K562 (cell line): ENCODE measurements at regions not wholly inside any gene's neighbourhood (a gene's known extent, or its start where the extent isn't known, plus 50 kb on each side); places are given as distances from the start of the nearest gene placed in this dataset.

ENCODE experiments used
- ATAC-seq: fragments of 200-7000 bp; cut with Tn5 transposase; 3 replicates; pipeline ENCODE4 v1.9.1; 2020; ENCODE audit warnings: moderate library complexity
- BruUV-seq: library from RNA; stranded (reverse); fragments of 400-500 nt; replicated peaks from 2 replicates; lab custom pipeline; 2021; lab: Mats Ljungman, UMichigan
- CTCF ChIA-PET: fragments of 300-600 bp; formaldehyde crosslinking; extraction: SDS; loops from one replicate; lab custom pipeline; 2021; ENCODE audit warnings: low intra/inter-chr PET ratio; lab: Yijun Ruan, JAX
- POLR2A ChIA-PET: fragments of 300-600, 350-650 bp; sonication (Branson Sonifier 250); formaldehyde crosslinking; extraction: SDS; loops from one replicate; lab custom pipeline; 2021; ENCODE audit warnings: antibody characterized with exemption, inconsistent platforms; lab: Yijun Ruan, JAX
- DNase-seq, 4 experiments: peaks; one replicate each; pipeline versions ENCODE4 v3.0.0 to v3.0.0-alpha.2; 2011 to 2018; ENCODE audit warnings: low spot score in 3 of 4, mixed read lengths in 3 of 4; ENCODE audit errors: extremely low read depth in 1 of 4
- FAIRE-seq: peaks from 2 replicates; lab custom pipeline; 2011; peaks lifted over from hg19 to GRCh38; lab: Jason Lieb, UNC
- H2AFZ ChIP-seq: 2 replicates; pipeline ENCODE4 v1.6.0; 2011; ENCODE audit warnings: low read depth, low read length, control low read depth, inconsistent platforms
- H3K27ac ChIP-seq: fragments of 200-600 bp; 3 replicates; pipeline ENCODE4 v1.8.0; 2011; ENCODE audit warnings: low read depth, mild to moderate bottlenecking, control low read depth, inconsistent platforms, low read length, moderate library complexity, mixed read lengths; ENCODE audit errors: extremely low read depth
- H3K27me3 ChIP-seq, 2 experiments: fragments of 300-600 bp in 1 of 2; 2 replicates in 1 of 2; 3 replicates in 1 of 2; pipeline versions ENCODE4 v1.6.0 to v1.8.0; 2011; ENCODE audit warnings: inconsistent platforms in 2 of 2, low read length in 2 of 2, mild to moderate bottlenecking in 1 of 2, mixed read lengths in 1 of 2, moderate library complexity in 1 of 2; ENCODE audit not compliant: control insufficient read depth in 2 of 2, insufficient read depth in 2 of 2
- H3K36me3 ChIP-seq: fragments of 300-600 bp; 3 replicates; pipeline ENCODE4 v1.8.0; 2011; ENCODE audit warnings: mild to moderate bottlenecking, low read length, inconsistent platforms; ENCODE audit not compliant: control insufficient read depth, insufficient read depth
- H3K4me1 ChIP-seq, 2 experiments: fragments of 200-600 bp in 1 of 2; replicated peaks in 1 of 2; 2 replicates in 1 of 2; 3 replicates in 1 of 2; pipeline versions ENCODE4 v1.5.1 to v1.8.0; 2011; ENCODE audit warnings: inconsistent platforms in 2 of 2, low read length in 2 of 2, mild to moderate bottlenecking in 1 of 2, mixed read lengths in 1 of 2, moderate library complexity in 1 of 2; ENCODE audit not compliant: control insufficient read depth in 2 of 2, insufficient read depth in 2 of 2
- H3K4me2 ChIP-seq: 2 replicates; pipeline ENCODE4 v1.6.1; 2011; ENCODE audit warnings: low read length, control low read depth, inconsistent platforms, mixed read lengths; ENCODE audit not compliant: insufficient read depth
- H3K4me3 ChIP-seq: fragments of 200-600 bp; sonication (generic), shearing (Covaris generic); 2 replicates; pipeline ENCODE4 v1.5.1; 2016; ENCODE audit warnings: control low read depth, inconsistent platforms
- H3K79me2 ChIP-seq: fragments of 200-600 bp; 3 replicates; pipeline ENCODE4 v1.8.0; 2011; ENCODE audit warnings: low read length, inconsistent platforms; ENCODE audit not compliant: control insufficient read depth, insufficient read depth
- H3K9ac ChIP-seq, 2 experiments: 2 replicates each; pipeline versions ENCODE4 v1.6.0 to v1.6.1; 2011; ENCODE audit warnings: low read depth in 2 of 2, low read length in 2 of 2, control low read depth in 1 of 2, inconsistent platforms in 1 of 2, mild to moderate bottlenecking in 1 of 2, mixed read lengths in 1 of 2; ENCODE audit not compliant: insufficient read depth in 1 of 2
- H3K9me1 ChIP-seq: one replicate; pipeline ENCODE4 v1.6.0; 2011; ENCODE audit warnings: inconsistent platforms, mild to moderate bottlenecking, low read length, moderate library complexity; ENCODE audit not compliant: control insufficient read depth, insufficient read depth
- H3K9me3 ChIP-seq: replicated peaks from 2 replicates; pipeline ENCODE4 v1.5.1; 2011; ENCODE audit warnings: low read depth, low read length, inconsistent platforms; ENCODE audit not compliant: control insufficient read depth, insufficient read depth
- H4K20me1 ChIP-seq: replicated peaks from 2 replicates; pipeline ENCODE4 v1.6.1; 2011; ENCODE audit warnings: low read length, inconsistent platforms, mixed read lengths; ENCODE audit not compliant: control insufficient read depth, insufficient read depth
- CBFB ChIP-seq: sonication (generic); formaldehyde crosslinking; IDR thresholded peaks from 2 replicates; pipeline ENCODE4 v1.4.0; 2020; ENCODE audit warnings: mild to moderate bottlenecking, missing genetic modification reagents
- CTBP1 ChIP-seq: fragments of 450-650 bp; IDR thresholded peaks from 2 replicates; pipeline ENCODE4 v1.6.1; 2016; ENCODE audit warnings: borderline replicate concordance
- FOXA1 ChIP-seq: fragments of 450-650 bp; IDR thresholded peaks from 2 replicates; pipeline ENCODE4 v1.6.1; 2016; ENCODE audit warnings: mild to moderate bottlenecking, borderline replicate concordance
- FOXK1 ChIP-seq: sonication (generic); formaldehyde crosslinking; IDR thresholded peaks from 2 replicates; pipeline ENCODE4 v1.8.0; 2022; ENCODE audit warnings: missing genetic modification reagents, mild to moderate bottlenecking, borderline replicate concordance
- FUS ChIP-seq: fragments of 200-400 bp; formaldehyde crosslinking; optimal IDR thresholded peaks from 2 replicates; pipeline ENCODE3; 2017; ENCODE audit warnings: low read depth, low read length
- HINFP ChIP-seq: fragments of 450-650 bp; conservative IDR thresholded peaks from 2 replicates; pipeline ENCODE4 v1.6.1; 2016; ENCODE audit warnings: missing genetic modification characterization, low read depth, mild to moderate bottlenecking, control low read depth, missing compliant biosample characterization
- HMG20B ChIP-seq: fragments of 250-450 bp; sonication (Bioruptor Pico); IDR thresholded peaks from 2 replicates; pipeline ENCODE4 v1.5.0; 2021; ENCODE audit warnings: mild to moderate bottlenecking
- MCM2 ChIP-seq: fragments of 450-650 bp; IDR thresholded peaks from 2 replicates; pipeline ENCODE4 v1.6.1; 2017; ENCODE audit warnings: low read depth, mild to moderate bottlenecking
- MNT ChIP-seq, 2 experiments: fragments of 450-650 bp; conservative IDR thresholded peaks; 2 replicates each; pipeline ENCODE4 v1.6.1; 2017; ENCODE audit warnings: mild to moderate bottlenecking in 2 of 2, moderate library complexity in 2 of 2
- NONO ChIP-seq, 2 experiments: fragments of 200-400 bp in 1 of 2; fragments of 450-650 bp in 1 of 2; formaldehyde crosslinking in 1 of 2; IDR thresholded peaks; 2 replicates each; pipeline ENCODE4 v1.6.1; 2017; ENCODE audit warnings: low read depth in 2 of 2, mild to moderate bottlenecking in 2 of 2, moderate library complexity in 2 of 2, low read length in 1 of 2
- PTRF ChIP-seq: fragments of 450-650 bp; IDR thresholded peaks from 2 replicates; pipeline ENCODE4 v1.6.1; 2016; ENCODE audit warnings: mild to moderate bottlenecking, missing genetic modification characterization, missing compliant biosample characterization
- SAFB2 ChIP-seq: fragments of 200-400 bp; formaldehyde crosslinking; IDR thresholded peaks from 2 replicates; pipeline ENCODE4 v1.6.1; 2018; ENCODE audit warnings: borderline replicate concordance, low read length, low read depth, moderate library complexity; ENCODE audit not compliant: severe bottlenecking
- SREBF2 ChIP-seq: sonication (generic); formaldehyde crosslinking; IDR thresholded peaks from 2 replicates; pipeline ENCODE4 v1.4.0; 2020; ENCODE audit warnings: mild to moderate bottlenecking, missing genetic modification reagents
- SUPT5H ChIP-seq: fragments of 450-650 bp; IDR thresholded peaks from 2 replicates; pipeline ENCODE4 v1.6.1; 2016
- TCF7L2 ChIP-seq: fragments of 150-350 bp; IDR thresholded peaks from 2 replicates; pipeline ENCODE4 v1.6.1; 2016; ENCODE audit warnings: low read depth, mild to moderate bottlenecking, low read length, moderate library complexity
- THRAP3 ChIP-seq: fragments of 450-650 bp; IDR thresholded peaks from 2 replicates; pipeline ENCODE4 v1.6.1; 2016; ENCODE audit warnings: mild to moderate bottlenecking, inconsistent platforms, borderline replicate concordance
- U2AF2 ChIP-seq: fragments of 200-400 bp; formaldehyde crosslinking; optimal IDR thresholded peaks from 2 replicates; pipeline ENCODE3; 2017; ENCODE audit warnings: low read depth, mild to moderate bottlenecking, low read length
- ZNF239 ChIP-seq: fragments of 250-450 bp; sonication (Bioruptor Pico); IDR thresholded peaks from 2 replicates; pipeline ENCODE4 v1.4.0; 2020; ENCODE audit warnings: mild to moderate bottlenecking
- ZNF274 ChIP-seq: IDR thresholded peaks from 2 replicates; pipeline ENCODE4 v1.6.1; 2011; ENCODE audit warnings: low read depth, mild to moderate bottlenecking, low read length, moderate library complexity, borderline replicate concordance
- WGBS: fragments of 100-300 bp; shearing (Covaris generic); methylation state at CpG from one replicate; pipeline ENCODE4 v1.1.6; 2016; ENCODE audit warnings: low coverage, mixed read lengths; ENCODE audit not compliant: insufficient coverage; ENCODE audit errors: missing lambda C conversion rate; 5-methylcytosine and 5-hydroxymethylcytosine counted together
- in situ Hi-C: fragments of 300-500 bp; cut with MboI; formaldehyde crosslinking; loops from 4 replicates; pipeline ENCODE4 v1.15.0; 2018; ENCODE audit warnings: inconsistent platforms, mixed read lengths
- intact Hi-C: fragments of 100-400 bp; cut with micrococcal nuclease; formaldehyde crosslinking; loops from 2 replicates; pipeline ENCODE4 v1.14.2; 2022

GRCh38 chr10:83182076-83182475, 957.2 kb upstream of the GHITM start (continued):
- TF ChIP-seq MCM2 (no peak), CTBP1 (no peak), U2AF2 (no peak), TCF7L2 (no peak), THRAP3 (no peak), ZNF239 (CRISPR knock-in tag) (no peak)
- TF ChIP-seq, all 486 proteins: peak for 0

- no peak for ATAC-seq
- in situ Hi-C loops = no loop called here
- no peak for DNase-seq
- no peak for FAIRE-seq
- no peak overlapping the region for H2AFZ ChIP-seq
- H3K27me3 ChIP-seq = no peaks in the 10 kb centered on the region
- H3K36me3 ChIP-seq = no peaks in the 10 kb centered on the region
- H3K4me2 ChIP-seq = no peak overlapping the region
- H3K4me3 ChIP-seq = no peak overlapping the region
- H3K27ac ChIP-seq = no peak overlapping the region
- BruUV-seq = no TSS peak
- H3K9ac ChIP-seq = no peak overlapping the region
- ChIA-PET CTCF (no interaction called here), POLR2A (no interaction called here)
- no peaks in the 10 kb centered on the region for H3K4me1 ChIP-seq
- no peaks in the 10 kb centered on the region for H4K20me1 ChIP-seq
- H3K79me2 ChIP-seq = no peaks in the 10 kb centered on the region
- H3K9me3 ChIP-seq = no peaks in the 10 kb centered on the region
- 2% methylated on average over 6 of the region's 6 CpGs for WGBS
- no peaks in the 10 kb centered on the region for H3K9me1 ChIP-seq
- intact Hi-C loops = no loop called here
- TF ChIP-seq HMG20B (no peak), NONO (IDR thresholded peaks at IDR 0.05; ENCODE audit: low read depth in 2 of 2, low read length in 1 of 2) (no peak), MNT (conservative IDR thresholded peaks at IDR 0.05) (no peak), SREBF2 (no peak), SUPT5H (no peak), ZNF274 (no peak), FUS (no peak), SAFB2 (no peak), FOXA1 (no peak), PTRF (tag) (no peak), HINFP (tag) (no peak), FOXK1 (no peak), CBFB (CRISPR knock-in tag) (no peak)
Measured at GRCh38 chr10:83184641-83185040, 954.7 kb upstream of the GHITM start.
